Kidney capillary endothelial cell (primary cell): ENCODE measurements at regions not wholly inside any gene's neighbourhood (a gene's known extent, or its start where the extent isn't known, plus 50 kb on each side); places are given as distances from the start of the nearest gene placed in this dataset.

Experiments
- DNase-seq: peaks from one replicate; pipeline ENCODE4 v3.0.0-alpha.2; 2018; ENCODE audit warnings: low spot score

DNA sequence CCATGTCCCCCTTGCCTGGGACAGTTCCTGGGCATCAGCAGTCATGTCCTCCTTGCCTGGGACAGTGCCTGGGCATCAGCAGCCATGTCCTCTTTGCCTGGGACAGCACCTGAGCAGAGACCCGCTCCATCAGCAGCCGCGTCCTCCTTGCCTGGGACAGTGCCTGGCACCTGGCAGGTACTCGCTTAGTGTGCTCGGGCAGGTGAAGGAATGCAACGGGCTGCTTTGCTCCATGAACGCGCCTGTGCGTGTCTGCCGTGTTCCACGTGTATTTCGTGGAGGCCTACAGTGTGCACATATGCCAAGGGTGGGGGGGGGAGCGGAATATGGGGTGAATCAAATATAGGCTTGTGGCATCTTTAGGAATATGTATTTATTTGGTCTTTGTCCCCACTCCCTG, 1490.7 kb downstream of the TBC1D22A start:
- DNase-seq: no peak

DNA sequence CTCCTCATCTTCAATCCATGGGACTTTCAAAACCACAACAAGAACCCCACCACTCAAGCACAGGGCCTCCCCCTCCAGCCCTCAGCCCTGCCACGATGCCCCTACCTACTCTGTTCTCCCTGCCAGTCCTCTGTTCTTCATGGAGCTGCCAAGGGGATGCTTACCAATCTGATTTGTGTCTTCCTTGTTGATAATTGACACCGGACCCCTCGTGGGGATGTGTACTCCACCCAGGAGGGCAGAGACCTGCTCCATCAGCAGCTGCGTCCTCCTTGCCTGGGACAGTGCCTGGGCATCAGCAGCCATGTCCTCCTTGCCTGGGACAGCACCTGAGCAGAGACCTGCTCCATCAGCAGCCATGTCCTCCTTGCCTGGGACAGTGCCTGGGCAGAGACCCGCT, 1489.2 kb downstream of the TBC1D22A start:
- no peak for DNase-seq

GRCh38 chr22:48250937-48251530, 1488.6 kb downstream of the TBC1D22A start:
- no peak for DNase-seq

DNA sequence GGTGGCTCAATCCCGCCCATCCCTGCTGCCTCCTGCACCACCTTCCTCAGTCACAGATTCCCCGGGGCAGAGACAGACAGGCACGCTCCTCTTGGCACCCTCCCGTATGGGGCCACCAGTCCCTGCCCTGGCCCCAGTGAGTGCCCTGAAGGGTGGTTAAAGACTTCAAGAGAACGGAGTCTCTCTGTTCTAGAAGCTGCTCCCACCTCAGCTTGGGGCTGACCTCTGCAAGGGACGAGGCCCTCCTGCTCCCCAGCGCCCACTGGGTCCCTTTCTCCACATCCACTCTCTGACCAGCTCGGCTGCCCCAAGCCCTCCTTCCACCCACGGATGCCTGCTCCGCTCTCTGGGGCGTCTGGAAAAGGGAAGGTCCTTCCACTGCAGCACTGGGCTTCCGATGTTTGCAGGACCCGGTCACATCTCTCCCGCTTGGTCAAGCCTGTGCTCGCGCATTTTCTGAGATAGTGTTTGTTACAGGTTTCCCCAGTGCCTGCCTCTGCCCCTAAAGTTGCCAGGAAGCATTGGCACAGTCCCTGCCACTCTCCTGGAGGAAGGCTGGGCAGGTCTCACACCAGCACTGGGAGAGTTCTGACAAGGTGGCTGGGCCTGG, 1487.9 kb downstream of the TBC1D22A start:
- no peak for DNase-seq

- no peak for DNase-seq
Observed at GRCh38 chr22:48249713-48250268, 1487.3 kb downstream of the TBC1D22A start.

DNA sequence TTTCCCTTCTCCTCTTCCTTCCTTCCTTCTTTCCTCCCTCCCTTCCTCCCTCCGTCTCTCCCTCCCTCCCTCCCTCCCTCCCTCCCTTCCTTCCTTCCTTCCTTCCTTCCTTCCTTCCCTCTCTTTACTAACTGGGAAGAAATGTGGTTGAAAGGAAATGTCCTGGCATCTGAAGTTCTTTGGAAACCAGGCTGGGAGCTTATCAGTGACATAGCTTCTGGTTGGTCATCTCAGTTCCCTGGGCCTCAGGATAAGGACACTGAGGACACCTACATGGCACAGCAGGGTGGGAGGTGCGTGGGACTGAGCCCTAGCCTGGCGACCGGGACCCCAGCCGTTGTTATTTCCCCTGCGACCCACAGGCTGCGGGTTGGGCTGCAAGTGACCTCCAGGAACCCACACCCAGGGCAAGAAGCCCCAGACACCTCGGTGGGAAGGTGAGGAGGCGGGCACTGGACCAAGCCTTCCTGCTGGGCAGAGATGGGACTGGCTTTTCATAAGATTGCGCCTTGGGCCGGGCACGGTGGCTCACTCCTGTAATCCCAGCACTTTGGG, 1486.5 kb downstream of the TBC1D22A start:
- DNase-seq: no peak

DNA sequence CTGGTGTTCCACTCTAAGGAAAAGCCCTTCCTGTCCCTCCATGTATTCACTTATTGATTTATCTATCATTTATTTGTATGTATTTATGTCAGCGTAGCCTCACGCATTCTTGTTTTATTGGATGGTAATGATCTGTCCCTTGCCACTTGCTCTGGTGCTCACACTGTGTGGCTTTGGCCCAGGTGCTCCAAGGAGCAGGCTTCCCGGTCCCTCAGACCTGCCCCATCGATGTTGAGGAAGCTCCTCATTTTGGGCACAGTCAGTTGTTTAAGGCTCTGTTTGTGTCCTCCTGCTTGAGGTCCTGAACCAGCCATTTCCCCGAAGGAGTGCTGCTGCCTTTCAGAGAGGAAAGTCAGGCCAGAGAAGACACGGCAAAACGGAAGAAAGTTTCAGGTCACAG, 1485.4 kb downstream of the TBC1D22A start:
- no peak for DNase-seq

DNA sequence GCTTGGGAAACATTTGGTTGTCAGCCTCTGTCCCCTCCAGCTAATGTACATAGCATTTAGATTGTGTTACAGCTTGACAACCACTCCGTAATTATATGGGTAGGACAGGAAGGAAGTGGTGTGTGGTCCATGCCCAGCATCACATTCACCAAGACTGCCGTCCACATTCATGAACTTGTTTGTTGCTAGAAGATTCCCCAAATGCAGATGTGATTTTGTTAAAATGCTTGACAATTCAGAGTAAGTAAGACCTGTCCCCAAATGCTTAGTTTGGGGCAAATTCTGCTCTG, 1482.7 kb downstream of the TBC1D22A start:
- no peak for DNase-seq

DNA sequence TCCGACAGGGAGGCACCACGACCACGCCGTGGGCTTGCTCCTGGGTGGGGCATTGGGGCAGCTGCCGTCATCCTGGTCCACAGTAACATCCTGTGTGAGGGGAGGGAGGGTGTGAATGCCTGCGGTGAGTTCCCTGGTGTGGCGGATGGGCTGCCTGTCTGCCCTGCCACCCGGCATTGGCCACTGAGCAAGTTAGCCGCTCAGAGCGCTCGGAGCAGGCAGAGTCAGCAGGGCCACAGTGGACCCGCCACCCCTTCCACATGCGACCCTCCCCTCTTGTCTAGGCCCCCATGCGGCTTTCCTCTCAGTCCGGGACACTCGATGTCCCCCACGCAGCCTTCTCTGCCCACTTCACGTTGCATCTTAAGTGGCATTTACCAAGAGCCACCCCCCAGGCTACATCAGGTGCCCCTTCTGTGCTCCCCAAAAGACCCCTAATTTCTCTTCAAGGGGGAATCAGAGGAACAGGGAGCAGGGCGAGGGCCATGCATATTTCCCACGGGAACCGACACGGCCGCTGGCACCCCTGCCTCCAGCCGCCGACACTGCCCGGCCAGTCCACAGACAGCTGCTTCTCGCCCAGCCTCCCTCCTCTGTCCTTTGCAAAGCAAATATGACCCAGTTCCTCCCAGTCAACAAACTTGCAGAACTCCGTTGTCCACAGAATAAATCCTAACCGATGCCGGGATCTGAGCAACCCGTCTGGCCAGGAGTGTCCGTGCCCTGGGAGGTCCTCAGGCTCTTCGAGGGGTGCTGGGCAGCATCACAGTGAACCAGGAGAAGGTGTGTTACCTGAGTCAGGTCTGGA, 1482.1 kb downstream of the TBC1D22A start:
- DNase-seq: no peak

DNA sequence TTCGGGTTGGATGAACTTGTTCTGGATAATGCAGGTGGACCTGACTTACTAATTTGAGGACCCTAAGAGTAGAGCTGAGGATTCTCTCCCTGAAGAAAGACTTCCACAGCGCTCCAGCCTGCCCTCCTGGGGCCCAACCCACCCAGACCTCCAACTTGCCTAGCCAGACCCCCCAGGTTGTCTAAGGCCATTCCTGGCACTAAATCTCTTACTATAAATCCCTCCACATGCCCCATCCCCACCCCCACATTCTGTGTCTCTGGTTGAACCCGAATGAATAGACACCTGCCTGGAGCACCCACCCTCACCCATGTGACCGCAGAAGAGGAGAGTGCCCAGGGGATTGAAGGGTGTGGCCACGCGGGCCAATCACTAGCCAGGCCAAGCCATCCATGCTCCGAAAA, 1480.0 kb downstream of the TBC1D22A start:
- DNase-seq: no peak

GRCh38 chr22:48241658-48242057, 1479.2 kb downstream of the TBC1D22A start:
- no peak for DNase-seq

GRCh38 chr22:48240935-48241230, 1478.4 kb downstream of the TBC1D22A start:
- no peak for DNase-seq

GRCh38 chr22:48240148-48240934, 1477.9 kb downstream of the TBC1D22A start:
- DNase-seq: no peak

- no peak for DNase-seq
Observed at GRCh38 chr22:48239461-48240147, 1477.2 kb downstream of the TBC1D22A start.

- DNase-seq: no peak
Observed at GRCh38 chr22:48238966-48239365, 1476.5 kb downstream of the TBC1D22A start.

- DNase-seq: no peak
Observed at GRCh38 chr22:48238284-48238915, 1476.0 kb downstream of the TBC1D22A start.

GRCh38 chr22:48237466-48238283, 1475.2 kb downstream of the TBC1D22A start:
- DNase-seq: no peak

DNA sequence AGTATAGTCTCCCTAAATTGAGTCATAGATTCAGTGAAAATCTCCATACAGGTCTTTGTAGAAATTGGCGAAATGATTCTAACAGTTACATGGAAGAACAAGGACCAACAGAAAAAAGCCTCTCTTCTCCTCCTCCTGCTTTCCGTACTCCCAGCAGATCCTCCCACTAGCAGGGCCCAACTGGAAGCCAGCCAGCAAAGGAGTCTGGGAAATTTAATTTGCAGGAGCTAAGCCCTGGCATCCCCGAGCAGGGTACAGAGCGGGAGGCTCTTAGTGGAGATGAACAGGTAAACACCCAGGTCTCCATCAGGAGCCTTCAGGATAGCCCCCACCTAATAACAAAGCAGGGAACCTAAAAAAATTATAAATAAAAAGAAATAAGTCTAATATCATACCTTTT, 1473.8 kb downstream of the TBC1D22A start:
- no peak for DNase-seq

- DNase-seq: no peak
Observed at GRCh38 chr22:48235744-48236143, 1473.3 kb downstream of the TBC1D22A start.

DNA sequence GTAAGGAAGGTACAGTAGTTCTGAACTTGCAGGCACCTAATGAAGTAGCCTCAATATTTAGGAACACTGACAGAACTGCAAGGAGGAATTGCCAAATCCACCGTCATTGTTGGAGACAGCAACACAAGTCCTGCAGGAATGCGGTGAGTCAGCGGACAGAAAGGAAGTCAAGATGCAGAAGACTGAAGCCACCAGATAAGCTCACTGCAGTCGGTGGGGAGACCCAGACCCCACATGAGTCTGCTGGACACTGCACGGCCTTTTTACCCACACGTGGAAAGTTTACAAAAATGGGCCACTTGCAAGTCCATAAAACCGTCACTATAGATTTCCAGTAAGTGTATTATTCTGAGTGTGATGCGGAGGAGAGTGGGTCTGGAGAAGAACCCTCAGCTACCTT, 1471.6 kb downstream of the TBC1D22A start:
- no peak for DNase-seq
